ENCODE measurements at regions not wholly inside any gene's neighbourhood (a gene's known extent, or its start where the extent isn't known, plus 50 kb on each side); places are given as distances from the start of the nearest gene placed in this dataset.

DNA sequence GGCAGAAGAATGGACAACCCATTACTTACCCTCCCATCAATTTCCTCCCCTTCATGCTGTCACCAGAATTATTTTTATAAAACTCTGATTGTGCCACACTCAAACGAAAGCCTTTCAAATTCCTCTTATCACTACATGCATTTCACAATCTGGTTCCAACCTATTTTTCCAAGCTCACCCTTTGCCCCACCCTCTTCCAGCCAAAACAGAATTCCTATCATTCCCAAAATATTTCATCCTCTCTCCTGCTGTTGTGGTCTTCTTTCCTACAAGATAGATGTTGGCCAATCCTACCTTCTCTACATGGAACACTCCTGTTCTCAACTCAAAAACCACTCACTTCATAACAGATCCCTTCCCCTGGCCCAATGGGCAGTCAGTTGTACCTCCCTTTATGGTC, 111.5 kb downstream of the ELAPOR2 start:
- no peak for DNase-seq (ENCODE audit: low read depth in 2 of 2)

DNA sequence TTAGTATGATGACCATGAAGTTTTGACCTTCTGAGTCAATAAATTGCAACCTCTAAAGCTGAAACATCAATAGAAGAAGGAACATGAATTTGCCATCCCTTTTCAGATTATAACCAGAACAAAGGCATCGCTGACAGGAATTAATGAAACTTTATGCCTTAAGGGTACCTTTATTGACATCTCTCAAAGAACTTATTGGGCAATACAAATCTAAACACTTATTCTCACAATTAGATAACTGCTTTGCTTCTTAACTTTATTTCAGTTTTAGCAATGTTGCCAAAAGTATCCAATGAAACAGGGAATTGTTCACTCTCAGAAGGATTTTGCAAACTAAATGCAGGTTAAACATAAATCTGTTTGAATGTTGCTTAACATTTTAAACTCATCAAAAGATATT, 116.0 kb downstream of the ELAPOR2 start:
- no peak for DNase-seq (ENCODE audit: low read depth in 2 of 2)

DNA sequence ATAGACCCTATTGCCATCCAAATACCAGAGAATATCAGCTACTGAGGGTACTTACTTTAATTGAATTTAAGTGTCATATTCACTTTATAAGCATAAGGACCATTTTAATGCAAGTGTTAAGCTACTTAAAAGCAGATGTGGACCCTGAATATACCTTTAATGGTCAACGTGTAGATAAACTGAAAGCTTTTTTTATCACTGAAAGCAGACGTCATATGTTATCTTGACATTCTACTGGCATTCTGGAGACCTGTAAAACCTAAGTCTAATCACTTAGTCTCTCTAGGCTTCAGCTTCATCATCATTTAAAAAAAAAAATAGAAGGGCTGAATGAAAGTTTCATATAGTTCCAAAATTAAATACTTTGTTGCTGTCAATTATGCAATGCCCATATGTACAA, 116.5 kb downstream of the ELAPOR2 start:
- DNase-seq (ENCODE audit: low read depth in 2 of 2) = no peak

DNA sequence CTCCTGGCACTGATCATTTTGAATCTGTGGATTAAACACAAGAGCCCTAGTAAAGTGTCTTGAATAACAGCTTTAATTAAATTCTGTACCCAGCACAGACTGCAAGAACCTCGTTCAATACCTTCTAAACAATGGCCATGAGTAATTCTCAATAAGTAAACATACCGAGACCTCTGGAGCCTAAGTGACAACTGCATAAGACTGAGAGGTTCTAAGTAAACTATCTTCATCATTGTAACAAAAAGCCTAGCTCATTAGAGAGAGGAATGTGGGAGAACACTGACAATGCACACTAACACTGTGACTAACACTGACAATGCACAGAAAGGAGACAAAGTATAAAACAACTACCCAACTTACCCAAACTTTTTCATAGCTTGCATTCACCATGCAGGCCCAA, 117.4 kb downstream of the ELAPOR2 start:
- DNase-seq (ENCODE audit: low read depth in 2 of 2) = no peak

DNA sequence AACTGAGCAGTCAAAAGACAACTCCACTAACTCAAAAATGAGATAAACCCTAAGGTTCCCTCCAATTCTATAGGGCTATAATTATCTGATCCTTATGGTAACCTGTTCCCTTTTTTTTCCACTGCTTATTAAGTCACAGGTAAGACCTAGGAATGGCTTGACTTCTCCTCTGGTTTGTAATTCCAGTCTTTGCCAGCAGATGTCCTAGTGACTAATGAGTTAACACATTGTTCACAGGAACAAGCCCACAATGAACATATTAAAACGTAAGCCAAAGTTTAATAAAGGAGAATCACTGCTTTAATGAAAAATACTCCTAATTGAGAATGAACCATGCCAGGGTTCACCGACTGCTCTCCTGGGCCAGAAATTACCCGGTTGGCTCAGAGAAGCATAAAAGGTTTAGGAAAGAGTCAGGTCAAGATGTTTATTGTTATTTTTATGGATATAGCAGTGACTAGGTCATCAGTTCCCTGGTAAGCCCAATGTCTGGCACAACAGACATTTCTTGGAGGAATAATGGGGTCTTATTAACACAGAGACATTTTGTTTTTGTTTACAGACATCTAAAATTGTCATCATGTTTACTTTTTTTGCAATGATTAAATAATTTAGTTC, 120.1 kb downstream of the ELAPOR2 start:
- DNase-seq (ENCODE audit: low read depth in 2 of 2) = peak in 1 of 2 experiments; percentile 35

DNA sequence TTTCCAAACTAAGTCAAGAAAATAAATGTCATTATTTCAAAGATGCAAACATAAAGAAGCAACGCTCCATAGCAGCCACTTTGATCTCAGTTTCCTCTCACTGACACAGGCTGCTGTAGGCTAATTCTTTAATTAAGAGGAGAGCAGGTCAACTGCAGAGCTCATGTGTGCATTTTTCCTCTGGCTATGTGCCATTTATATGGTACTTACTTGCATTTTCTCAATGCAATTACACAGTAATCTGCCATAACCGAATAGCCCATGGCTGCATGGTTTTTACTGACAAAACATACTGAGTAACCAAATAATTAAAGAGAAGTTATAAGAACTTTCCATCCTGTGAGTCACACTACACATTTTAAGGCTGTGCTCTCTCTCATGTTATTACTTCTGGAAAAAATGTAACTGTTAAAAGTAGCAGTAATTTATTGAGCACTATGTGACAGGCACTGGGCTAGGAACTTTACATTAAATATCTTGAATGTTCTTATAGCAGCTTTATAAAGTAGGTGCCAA, 122.0 kb downstream of the ELAPOR2 start:
- DNase-seq (ENCODE audit: low read depth in 2 of 2) = no peak

DNA sequence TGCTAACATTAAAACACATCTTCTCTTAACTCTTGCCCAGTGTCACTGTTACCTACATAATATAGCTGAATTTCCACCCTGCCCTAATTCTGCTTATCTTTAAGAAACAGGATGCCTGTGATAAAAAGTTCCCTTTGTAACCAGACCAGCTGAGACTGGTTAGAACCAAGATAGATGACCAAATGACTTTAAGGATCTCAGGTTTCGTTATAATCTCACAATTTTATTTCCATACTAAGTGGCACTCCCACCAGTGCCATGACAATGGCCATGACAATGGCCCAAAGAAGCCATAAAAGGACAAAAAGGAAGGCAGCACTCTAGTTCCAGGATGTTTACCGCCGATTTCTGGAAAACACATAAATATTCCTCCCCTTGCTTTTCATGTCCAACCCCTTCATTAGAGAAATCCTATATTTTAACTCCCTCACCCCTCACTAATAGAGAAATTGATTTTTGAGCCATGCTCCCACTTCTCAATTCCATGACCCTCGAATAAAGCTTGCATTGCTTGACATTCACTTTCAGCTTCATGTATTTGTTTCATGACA, 126.1 kb downstream of the ELAPOR2 start:
- no peak for DNase-seq (ENCODE audit: low read depth in 2 of 2)

DNA sequence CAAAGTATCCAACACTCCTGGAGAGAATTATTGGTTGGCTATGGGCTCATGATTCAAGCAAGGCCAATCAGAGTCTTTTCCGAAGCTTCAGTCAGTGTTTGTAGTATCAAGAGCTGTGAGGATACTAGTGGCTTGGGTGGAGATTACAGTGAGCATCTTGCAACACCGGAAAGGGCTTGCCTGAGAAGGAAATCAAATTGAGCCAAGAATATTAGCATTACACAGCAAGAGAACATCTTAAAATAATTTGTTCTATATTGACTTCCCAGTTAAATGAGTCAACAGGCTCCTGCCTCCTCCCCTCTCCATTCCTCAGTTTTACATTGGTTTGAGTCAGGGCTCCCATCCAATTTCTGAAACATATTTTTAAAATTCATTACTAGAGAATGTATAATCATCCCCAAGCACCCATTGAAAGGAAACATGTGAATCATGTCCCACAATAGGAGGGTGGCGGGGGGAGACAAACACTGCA, 127.4 kb downstream of the ELAPOR2 start:
- DNase-seq (ENCODE audit: low read depth in 2 of 2) = peak; percentile 95

DNA sequence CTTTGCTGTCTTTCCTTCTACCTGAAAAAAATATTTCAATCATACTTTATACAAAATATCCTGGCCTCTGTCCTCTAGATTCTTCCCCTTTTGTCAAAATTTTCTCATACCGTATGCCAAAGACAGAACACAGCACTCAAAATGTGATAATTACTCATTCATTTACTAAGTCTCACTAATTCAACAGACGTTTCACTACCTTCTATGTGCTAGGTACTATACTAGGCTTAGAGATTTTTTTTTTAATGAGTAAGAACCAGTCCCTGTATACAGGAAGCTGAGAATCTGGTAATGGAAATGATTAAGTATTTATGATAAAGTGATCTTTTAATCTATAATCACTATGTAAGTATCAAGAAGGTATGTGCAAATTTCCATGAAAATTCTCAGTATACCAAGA, 128.0 kb downstream of the ELAPOR2 start:
- DNase-seq (ENCODE audit: low read depth in 2 of 2) = no peak

DNA sequence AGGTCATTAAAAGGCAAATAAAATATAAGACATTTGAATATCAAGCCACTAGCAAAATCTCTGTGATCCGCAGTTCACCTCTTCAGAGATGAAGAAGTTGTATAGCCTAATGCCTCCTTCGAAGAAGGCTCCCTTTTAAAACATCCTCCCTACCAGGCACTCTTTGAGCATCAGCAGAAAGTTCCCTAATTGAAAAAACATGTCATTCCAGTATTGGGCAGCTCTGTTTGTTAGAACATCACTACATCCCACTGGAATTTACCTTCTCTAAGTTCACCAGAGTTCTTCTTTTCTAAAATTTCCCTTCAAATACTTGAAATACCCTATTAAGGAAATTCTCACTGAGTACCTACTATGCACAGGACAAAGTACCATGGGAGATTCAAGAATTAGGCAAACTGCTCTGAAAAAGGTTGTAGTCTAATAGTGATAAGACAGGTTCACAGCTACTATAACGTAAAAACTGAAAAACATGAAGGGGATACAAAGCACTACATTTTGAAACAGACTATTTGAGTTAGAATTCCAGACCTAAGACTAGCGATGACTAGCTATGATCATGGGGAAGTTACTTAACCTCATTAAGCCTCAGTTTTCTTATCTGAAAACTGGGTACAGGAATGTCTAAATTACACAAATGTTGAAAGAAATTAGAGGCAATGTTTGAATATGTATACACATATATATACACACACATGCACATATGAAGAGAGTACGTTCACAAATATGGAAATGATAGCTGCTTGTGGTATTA, 128.7 kb downstream of the ELAPOR2 start:
- no peak for DNase-seq (ENCODE audit: low read depth in 2 of 2)

DNA sequence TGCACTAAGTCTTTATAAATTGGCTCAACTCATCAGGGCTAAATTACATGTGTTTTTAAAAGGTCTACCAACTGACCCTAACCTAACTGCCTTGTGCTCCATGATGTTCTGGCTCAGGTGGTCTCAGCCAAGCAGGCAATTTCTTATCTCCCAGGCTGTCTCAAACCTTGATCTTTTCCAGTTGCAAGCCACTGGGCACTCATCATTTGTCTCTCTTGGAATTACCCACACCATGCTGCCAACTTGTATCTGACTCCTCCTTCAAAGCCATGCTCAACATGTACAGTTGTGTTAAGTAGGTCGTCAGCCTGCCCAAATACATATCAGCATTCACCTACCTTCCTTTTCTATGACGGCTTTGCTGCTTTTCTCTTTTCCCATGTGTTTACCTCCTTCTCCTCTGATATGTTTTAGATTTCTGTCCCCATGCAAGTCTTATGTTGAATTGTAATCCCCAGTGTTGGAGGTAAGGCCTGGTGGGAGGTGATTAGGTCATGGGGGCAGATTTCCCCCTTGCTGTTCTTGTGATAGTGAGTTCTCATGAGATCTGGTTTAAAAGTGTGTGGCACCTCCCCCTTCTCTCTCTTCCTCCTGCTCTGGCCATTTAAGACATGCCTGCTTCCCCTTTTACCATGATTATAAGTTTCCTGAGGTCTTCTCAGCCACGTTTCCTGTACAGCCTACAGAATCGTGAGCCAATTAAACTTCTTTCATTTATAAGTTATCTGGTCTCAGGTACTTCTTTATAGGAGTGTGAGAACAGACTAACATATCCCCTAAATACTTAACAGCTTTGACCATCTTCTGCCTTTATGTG, 130.0 kb downstream of the ELAPOR2 start:
- no peak for DNase-seq (ENCODE audit: low read depth in 2 of 2)

DNA sequence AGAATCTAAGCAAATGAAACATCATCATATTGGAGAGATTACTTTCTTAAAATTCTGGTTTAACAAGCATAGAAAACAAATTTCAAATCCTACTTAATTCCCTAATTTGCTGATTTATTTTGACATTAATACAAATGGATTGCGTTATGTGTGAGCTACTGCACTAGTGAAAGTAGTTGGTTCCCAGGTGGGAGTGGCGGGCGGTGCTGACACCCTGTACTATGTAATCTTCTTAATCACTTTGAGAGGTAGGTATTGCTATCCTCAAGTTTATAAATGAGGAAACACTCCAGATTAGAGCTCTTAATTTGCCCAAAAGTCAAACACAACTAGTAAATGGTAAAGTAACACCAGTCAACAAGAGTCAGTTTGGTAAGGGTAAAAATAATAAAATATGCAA, 131.1 kb downstream of the ELAPOR2 start:
- no peak for DNase-seq (ENCODE audit: low read depth in 2 of 2)

DNA sequence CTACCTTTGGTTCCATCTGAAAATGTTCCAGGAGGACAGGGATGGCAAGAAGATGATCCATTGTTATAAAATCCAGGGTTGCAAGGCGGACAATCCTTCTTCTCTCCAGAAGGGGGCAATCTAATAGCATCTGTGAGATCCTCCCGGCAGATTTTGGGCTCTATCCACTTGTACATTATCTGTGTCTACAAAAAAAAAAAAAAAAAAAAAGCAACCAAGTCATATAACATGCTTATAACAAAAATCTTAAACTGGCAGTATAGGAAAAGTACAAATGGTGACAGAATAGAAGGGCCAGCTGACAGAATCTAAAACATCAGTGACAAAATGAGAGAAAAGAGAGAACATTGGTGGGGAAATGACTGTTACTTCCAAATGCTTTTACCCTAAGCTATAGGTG, 132.7 kb downstream of the ELAPOR2 start:
- DNase-seq (ENCODE audit: low read depth in 2 of 2) = no peak

DNA sequence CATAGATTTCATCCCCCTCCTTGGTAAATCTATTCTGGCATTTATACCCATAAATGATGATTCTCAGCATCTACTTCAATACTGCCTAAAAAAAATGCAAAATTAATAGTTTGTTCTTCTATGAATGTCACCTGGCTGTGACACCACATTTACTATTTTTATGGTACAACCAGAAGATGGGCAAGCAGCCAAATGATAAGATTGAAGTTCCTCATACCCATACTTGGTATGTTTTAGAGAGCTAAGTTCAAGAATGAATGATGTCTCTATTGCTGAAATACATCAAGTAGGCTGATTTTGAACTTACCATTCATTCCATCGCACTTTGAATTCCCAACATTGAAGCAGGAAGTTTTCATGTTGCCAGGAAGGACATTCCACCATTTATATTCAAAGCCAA, 134.2 kb downstream of the ELAPOR2 start:
- no peak for DNase-seq (ENCODE audit: low read depth in 2 of 2)

DNA sequence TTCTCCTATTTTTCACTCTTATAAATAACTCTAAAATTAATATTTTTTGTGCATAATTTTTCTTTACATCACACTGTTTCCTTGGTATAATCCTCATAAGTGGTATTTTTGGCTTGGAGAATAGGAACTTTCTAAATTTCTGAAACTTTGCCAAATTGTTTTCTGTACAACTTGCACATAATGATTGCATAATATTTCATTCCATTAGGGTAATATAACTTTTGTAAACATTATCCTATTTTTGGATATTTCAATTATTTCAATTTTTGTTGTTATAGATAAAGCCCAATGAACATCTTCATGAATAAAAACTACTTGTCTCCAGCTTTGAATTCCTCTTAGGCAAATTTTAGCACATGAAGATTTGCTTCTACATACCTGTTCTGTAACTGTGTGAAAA, 135.9 kb downstream of the ELAPOR2 start:
- DNase-seq (ENCODE audit: low read depth in 2 of 2) = no peak

DNA sequence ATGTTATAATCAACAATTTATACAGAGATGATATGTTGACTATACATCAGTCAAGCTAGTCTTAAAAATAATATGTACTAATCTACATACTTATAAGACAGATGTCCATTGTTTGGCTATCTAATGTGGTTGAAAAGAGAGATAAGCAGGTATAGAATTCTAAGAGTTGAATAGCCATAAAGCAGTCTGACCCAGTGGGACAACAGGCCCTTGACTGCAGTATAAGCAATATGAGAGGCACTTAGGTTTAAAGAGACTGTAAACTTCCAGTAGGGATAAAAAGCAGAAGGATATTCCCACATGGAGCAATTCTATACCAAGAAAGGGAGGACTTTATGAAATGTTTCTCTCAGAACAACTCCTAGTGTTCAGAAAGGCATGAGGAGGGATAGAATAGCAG, 139.3 kb downstream of the ELAPOR2 start:
- DNase-seq (ENCODE audit: low read depth in 2 of 2) = no peak

DNA sequence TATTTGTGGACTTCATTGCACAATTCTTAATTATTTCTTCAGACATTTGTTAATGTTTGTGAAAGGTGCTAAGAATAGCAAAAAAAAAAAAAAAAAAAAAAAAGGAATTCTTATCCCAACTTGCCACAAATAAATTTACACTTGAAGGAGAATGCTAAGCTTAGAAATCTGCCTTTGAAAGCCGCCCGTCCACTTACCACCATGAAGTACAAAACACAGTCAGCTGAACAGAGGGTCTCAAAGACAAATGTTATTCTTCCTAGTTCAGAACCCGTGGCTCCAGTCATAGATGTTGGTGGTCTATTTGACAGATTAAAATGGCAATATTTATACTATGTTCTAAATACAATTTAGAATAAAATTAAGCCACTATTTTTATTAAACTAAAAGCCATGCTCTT, 141.2 kb downstream of the ELAPOR2 start:
- no peak for DNase-seq (ENCODE audit: low read depth in 2 of 2)

DNA sequence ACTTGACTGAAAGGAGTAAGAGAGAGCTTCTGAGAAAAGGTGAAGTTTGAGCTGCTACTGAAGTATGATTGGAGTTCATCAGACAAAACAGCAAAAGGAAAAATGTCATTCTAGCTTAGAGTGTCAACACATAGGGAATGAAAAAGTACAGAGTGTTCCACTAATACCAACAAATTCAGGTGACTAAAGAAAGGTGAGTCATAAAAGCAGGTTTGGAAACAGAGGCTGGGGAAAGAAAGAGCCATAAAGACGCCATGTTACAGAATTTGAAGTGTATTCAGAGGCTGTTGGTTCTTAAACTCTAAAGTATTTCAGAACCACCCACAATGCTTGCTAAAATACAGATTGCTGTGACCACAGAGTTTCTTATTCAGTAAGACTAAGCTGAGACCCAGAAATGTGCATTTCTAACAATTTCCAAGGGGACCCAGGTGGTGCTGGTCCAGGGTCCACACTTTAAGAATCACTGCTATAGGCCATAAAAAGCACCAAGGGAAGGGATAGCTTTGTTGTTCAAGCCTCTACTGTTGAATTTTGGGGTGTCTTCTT, 143.1 kb downstream of the ELAPOR2 start:
- DNase-seq (ENCODE audit: low read depth in 2 of 2) = no peak

DNA sequence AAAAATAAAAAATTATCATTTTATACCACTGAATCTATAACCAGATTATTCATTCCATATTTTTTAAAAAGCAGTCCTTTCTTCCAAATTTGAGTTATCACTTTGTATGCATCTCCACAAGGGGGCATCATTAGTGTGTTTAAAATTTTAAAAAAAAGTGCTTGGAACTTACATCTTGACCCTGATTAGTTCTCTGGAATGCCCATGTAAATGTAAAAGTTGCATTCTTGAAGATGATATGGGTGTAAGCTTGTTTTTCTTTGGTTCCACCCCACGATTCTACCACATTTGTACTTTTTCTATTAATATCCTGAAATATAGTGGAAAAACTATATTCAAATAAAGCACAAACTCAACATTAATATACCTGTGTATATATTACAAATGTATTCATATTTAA, 144.9 kb downstream of the ELAPOR2 start:
- no peak for DNase-seq (ENCODE audit: low read depth in 2 of 2)
